CD1c-positive myeloid dendritic cell (primary cell): ENCODE measurements at regions not wholly inside any gene's neighbourhood (a gene's known extent, or its start where the extent isn't known, plus 50 kb on each side); places are given as distances from the start of the nearest gene placed in this dataset.

Source experiments
- DNase-seq: peaks from one replicate; pipeline ENCODE4 v3.0.0-alpha.2; 2016; ENCODE audit errors: extremely low spot score

- DNase-seq: no peak
These were observed 167.8 kb downstream of the RAB28 start for GRCh38 chr4:13316354-13316753.

- DNase-seq: no peak
These were observed 170.3 kb downstream of the RAB28 start for GRCh38 chr4:13313856-13314255.

- no peak for DNase-seq
These were observed 171.9 kb downstream of the RAB28 start for GRCh38 chr4:13312264-13312663.

GRCh38 chr4:13309751-13310150, 174.4 kb downstream of the RAB28 start:
- DNase-seq: no peak

GRCh38 chr4:13306356-13306755, 177.8 kb downstream of the RAB28 start:
- no peak for DNase-seq

- no peak for DNase-seq
These were observed 181.3 kb downstream of the RAB28 start for GRCh38 chr4:13302876-13303275.

GRCh38 chr4:13299343-13299742, 184.8 kb downstream of the RAB28 start:
- no peak for DNase-seq

GRCh38 chr4:13298655-13299054, 185.5 kb downstream of the RAB28 start:
- no peak for DNase-seq

- no peak for DNase-seq
These were observed 187.2 kb downstream of the RAB28 start for GRCh38 chr4:13296986-13297385.

- no peak for DNase-seq
These were observed 189.1 kb downstream of the RAB28 start for GRCh38 chr4:13294961-13295605.

GRCh38 chr4:13292372-13292771, 191.8 kb downstream of the RAB28 start:
- no peak for DNase-seq

GRCh38 chr4:13289391-13289790, 194.7 kb downstream of the RAB28 start:
- DNase-seq: no peak

GRCh38 chr4:13285336-13285735, 198.8 kb downstream of the RAB28 start:
- no peak for DNase-seq

- no peak for DNase-seq
These were observed 199.2 kb downstream of the RAB28 start for GRCh38 chr4:13284932-13285331.

GRCh38 chr4:13276357-13276756, 207.8 kb downstream of the RAB28 start:
- DNase-seq: no peak

- DNase-seq: no peak
These were observed 215.4 kb downstream of the RAB28 start for GRCh38 chr4:13268703-13269102.

GRCh38 chr4:13268165-13268564, 216.0 kb downstream of the RAB28 start:
- DNase-seq: no peak

- DNase-seq: no peak
These were observed 217.0 kb downstream of the RAB28 start for GRCh38 chr4:13267091-13267490.

GRCh38 chr4:13266687-13267086, 217.5 kb downstream of the RAB28 start:
- no peak for DNase-seq

GRCh38 chr4:13263967-13264525, 220.1 kb downstream of the RAB28 start:
- no peak for DNase-seq

GRCh38 chr4:13262816-13263215, 221.3 kb downstream of the RAB28 start:
- no peak for DNase-seq

- DNase-seq: no peak
These were observed 222.5 kb downstream of the RAB28 start for GRCh38 chr4:13261486-13262257.

- no peak for DNase-seq
These were observed 223.6 kb downstream of the RAB28 start for GRCh38 chr4:13260513-13260912.
